Ishikawa (cell line): ENCODE measurements at regions not wholly inside any gene's neighbourhood (a gene's known extent, or its start where the extent isn't known, plus 50 kb on each side); places are given as distances from the start of the nearest gene placed in this dataset.

ENCODE experiments used
- CEBPB ChIP-seq: IDR thresholded peaks from 2 replicates; pipeline ENCODE4 v1.6.1; 2012
- CREB1 ChIP-seq: IDR thresholded peaks from 2 replicates; pipeline ENCODE4 v1.6.1; 2012; ENCODE audit warnings: low read depth
- EP300 ChIP-seq: IDR thresholded peaks from 2 replicates; pipeline ENCODE4 v1.6.1; 2012; ENCODE audit warnings: borderline replicate concordance
- MAX ChIP-seq: IDR thresholded peaks from 2 replicates; pipeline ENCODE4 v1.6.1; 2012
- TCF12 ChIP-seq: IDR thresholded peaks from 2 replicates; pipeline ENCODE4 v1.6.1; 2012; ENCODE audit warnings: low read depth
- TEAD4 ChIP-seq: IDR thresholded peaks from 2 replicates; pipeline ENCODE4 v1.6.1; 2012
- TF ChIP-seq, protein P1 (sequence below): IDR thresholded peaks from 2 replicates; pipeline ENCODE4 v1.6.1; 2012; ENCODE audit warnings: low read depth, mild to moderate bottlenecking

DNA sequence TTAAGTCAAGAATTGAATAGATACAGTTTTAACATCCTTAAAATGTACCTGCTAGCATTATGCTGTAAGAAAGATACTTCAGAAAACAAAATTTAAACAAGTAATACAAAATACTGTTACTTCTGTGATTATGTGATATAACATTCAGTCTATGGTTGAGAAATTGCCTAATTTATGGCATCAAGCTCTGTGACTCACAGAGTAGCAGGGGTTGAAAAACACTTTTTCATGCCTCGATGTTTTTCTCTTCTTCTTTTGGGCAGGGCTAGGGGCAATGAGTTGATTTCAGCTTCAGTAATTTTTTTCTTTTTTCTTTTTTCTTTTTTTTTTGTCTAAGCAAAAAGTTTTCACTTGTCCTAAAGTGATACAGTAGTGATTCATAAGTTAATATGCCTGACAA lies 209.2 kb downstream of the MBL2 start:
- TF ChIP-seq, protein P1, sequence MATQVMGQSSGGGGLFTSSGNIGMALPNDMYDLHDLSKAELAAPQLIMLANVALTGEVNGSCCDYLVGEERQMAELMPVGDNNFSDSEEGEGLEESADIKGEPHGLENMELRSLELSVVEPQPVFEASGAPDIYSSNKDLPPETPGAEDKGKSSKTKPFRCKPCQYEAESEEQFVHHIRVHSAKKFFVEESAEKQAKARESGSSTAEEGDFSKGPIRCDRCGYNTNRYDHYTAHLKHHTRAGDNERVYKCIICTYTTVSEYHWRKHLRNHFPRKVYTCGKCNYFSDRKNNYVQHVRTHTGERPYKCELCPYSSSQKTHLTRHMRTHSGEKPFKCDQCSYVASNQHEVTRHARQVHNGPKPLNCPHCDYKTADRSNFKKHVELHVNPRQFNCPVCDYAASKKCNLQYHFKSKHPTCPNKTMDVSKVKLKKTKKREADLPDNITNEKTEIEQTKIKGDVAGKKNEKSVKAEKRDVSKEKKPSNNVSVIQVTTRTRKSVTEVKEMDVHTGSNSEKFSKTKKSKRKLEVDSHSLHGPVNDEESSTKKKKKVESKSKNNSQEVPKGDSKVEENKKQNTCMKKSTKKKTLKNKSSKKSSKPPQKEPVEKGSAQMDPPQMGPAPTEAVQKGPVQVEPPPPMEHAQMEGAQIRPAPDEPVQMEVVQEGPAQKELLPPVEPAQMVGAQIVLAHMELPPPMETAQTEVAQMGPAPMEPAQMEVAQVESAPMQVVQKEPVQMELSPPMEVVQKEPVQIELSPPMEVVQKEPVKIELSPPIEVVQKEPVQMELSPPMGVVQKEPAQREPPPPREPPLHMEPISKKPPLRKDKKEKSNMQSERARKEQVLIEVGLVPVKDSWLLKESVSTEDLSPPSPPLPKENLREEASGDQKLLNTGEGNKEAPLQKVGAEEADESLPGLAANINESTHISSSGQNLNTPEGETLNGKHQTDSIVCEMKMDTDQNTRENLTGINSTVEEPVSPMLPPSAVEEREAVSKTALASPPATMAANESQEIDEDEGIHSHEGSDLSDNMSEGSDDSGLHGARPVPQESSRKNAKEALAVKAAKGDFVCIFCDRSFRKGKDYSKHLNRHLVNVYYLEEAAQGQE, result no peak
- TF ChIP-seq TEAD4 (no peak), TCF12 (no peak), CREB1 (no peak), EP300 (no peak), MAX (no peak), CEBPB (no peak)
